ENCODE measurements at regions not wholly inside any gene's neighbourhood (a gene's known extent, or its start where the extent isn't known, plus 50 kb on each side); places are given as distances from the start of the nearest gene placed in this dataset.

DNA sequence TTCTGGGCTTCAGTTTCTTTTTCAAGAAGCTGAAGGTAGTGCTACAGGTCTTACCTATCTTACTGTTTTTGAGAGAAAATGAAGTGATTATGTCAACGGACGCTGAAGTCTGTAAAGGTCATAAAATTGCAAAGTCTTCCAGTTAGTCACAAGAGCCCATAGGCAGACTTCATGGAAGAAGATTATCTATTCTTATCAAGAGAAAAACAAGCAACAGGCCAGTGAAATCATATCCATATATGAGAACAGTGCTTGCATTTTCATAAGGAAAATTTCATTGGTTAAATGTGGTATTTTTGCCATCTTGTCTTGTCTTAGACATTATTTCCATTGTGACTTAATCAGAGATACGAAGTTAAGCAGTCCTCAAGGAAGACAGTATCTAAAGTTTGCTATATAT, 412.7 kb upstream of the SEL1L start:
- H3K4me3 ChIP-seq (ENCODE audit: low read depth, low read length) = no peak overlapping the region
- TF ChIP-seq CTCF (IDR thresholded peaks at IDR 0.05; ENCODE audit: low read depth, low read length) (no peak), MYC (IDR thresholded peaks at IDR 0.05; ENCODE audit: low read depth, low read length) (no peak), POLR2A (IDR thresholded peaks at IDR 0.05; ENCODE audit: extremely low read depth, insufficient read length) (no peak)
- TF ChIP-seq, protein P1, sequence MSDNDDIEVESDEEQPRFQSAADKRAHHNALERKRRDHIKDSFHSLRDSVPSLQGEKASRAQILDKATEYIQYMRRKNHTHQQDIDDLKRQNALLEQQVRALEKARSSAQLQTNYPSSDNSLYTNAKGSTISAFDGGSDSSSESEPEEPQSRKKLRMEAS (IDR thresholded peaks at IDR 0.05; ENCODE audit: low read depth, low read length) = no peak
- DNase-seq (ENCODE audit: low read depth) = no peak

DNA sequence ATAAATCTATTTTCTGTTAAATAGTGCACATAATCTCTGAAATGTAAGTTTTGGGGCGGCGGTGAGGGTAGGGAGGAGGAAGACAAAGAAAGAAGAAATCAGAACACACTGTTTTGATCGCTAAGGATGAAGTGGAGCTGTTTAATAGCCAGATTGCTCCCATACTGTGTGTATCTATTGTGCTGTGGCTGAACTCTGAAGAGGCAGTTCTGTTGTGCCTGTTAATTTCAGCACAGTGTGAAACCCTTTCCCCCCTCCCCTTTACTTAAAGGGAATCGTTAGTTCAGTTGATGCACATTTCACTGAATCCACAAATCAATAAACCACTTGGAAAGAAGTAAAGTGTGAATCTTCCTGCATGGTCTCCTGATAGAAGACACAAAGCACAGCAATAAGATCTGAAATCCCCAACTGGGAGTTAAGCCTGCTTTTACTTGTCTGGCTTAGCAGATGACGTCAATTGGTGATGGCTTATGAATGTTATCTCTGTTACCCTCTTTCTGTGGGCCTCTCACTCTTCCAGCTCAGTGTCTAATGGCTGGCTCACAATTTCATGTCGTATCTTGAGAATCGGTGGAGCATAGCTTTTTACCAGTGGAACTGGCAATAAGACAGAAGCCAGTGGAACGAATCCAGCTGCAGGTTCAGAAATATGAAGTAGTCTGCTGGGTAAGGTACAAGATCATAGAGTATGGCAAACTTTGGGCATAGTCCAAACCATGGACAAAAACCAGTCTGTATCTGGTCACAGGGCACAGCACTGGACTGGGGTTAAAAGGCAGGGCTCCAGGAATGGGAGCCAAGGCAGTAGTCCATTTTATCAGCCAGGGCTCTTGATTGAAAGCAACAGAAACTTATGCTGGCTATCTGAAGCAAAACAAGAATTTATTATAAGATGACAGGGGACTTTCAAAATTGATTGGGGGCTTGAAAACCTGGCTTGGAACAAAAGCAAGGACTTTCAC, 413.5 kb upstream of the SEL1L start:
- DNase-seq (ENCODE audit: low read depth) = no peak
- no peak for TF ChIP-seq MYC (IDR thresholded peaks at IDR 0.05; ENCODE audit: low read depth, low read length)
- TF ChIP-seq CTCF (IDR thresholded peaks at IDR 0.05; ENCODE audit: low read depth, low read length) = no peak
- TF ChIP-seq, protein P1 (IDR thresholded peaks at IDR 0.05; ENCODE audit: low read depth, low read length) = no peak
- TF ChIP-seq POLR2A (IDR thresholded peaks at IDR 0.05; ENCODE audit: extremely low read depth, insufficient read length) = no peak
- no peak overlapping the region for H3K4me3 ChIP-seq (ENCODE audit: low read depth, low read length)

DNA sequence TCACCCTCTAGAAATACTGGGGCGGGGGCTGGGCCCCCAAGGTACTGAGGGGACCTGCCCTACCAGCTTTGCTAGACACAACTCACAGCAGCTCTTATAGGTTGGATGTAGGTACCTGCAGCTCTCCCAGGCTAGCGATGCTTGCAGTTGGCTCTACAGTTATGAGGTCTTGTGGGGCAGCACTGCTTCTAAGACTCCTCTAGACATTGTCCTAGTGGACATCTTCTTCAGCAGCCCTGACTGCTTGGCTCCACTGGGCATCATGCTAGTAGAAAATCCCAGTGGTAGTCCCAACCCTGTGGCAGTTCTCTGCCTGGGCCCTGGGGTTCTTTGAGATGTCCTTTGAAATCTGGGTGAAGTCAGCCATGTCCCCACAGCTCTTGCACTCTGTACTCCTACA, 419.3 kb upstream of the SEL1L start:
- H3K4me3 ChIP-seq (ENCODE audit: low read depth, low read length) = no peak overlapping the region
- DNase-seq (ENCODE audit: low read depth) = no peak
- TF ChIP-seq, protein P1 (IDR thresholded peaks at IDR 0.05; ENCODE audit: low read depth, low read length) = no peak
- no peak for TF ChIP-seq CTCF (IDR thresholded peaks at IDR 0.05; ENCODE audit: low read depth, low read length)
- no peak for TF ChIP-seq POLR2A (IDR thresholded peaks at IDR 0.05; ENCODE audit: extremely low read depth, insufficient read length)
- TF ChIP-seq MYC (IDR thresholded peaks at IDR 0.05; ENCODE audit: low read depth, low read length) = no peak

- no peak for TF ChIP-seq CTCF (IDR thresholded peaks at IDR 0.05; ENCODE audit: low read depth, low read length)
- TF ChIP-seq MYC (IDR thresholded peaks at IDR 0.05; ENCODE audit: low read depth, low read length) = no peak
- TF ChIP-seq POLR2A (IDR thresholded peaks at IDR 0.05; ENCODE audit: extremely low read depth, insufficient read length) = no peak
- TF ChIP-seq, protein P1 (IDR thresholded peaks at IDR 0.05; ENCODE audit: low read depth, low read length) = no peak
- no peak for DNase-seq (ENCODE audit: low read depth)
- no peak overlapping the region for H3K4me3 ChIP-seq (ENCODE audit: low read depth, low read length)
Measured at GRCh38 chr14:81953419-81953818, 419.8 kb upstream of the SEL1L start.

- DNase-seq (ENCODE audit: low read depth) = no peak
- TF ChIP-seq POLR2A (IDR thresholded peaks at IDR 0.05; ENCODE audit: extremely low read depth, insufficient read length) = no peak
- TF ChIP-seq CTCF (IDR thresholded peaks at IDR 0.05; ENCODE audit: low read depth, low read length) = no peak
- TF ChIP-seq MYC (IDR thresholded peaks at IDR 0.05; ENCODE audit: low read depth, low read length) = no peak
- TF ChIP-seq, protein P1 (IDR thresholded peaks at IDR 0.05; ENCODE audit: low read depth, low read length) = no peak
- no peak overlapping the region for H3K4me3 ChIP-seq (ENCODE audit: low read depth, low read length)
Measured at GRCh38 chr14:81955123-81955522, 421.5 kb upstream of the SEL1L start.

Data from NB4 (cell line).